OCI-LY7 (cell line): ENCODE measurements at regions not wholly inside any gene's neighbourhood (a gene's known extent, or its start where the extent isn't known, plus 50 kb on each side); places are given as distances from the start of the nearest gene placed in this dataset.
"Not testable (repeated sequence)": the region's sequence is repeated elsewhere in the genome, so short reads cannot be mapped to it uniquely, and the experiment has no call there.

ENCODE experiments used
- BruUV-seq: library from RNA; stranded (reverse); fragments of 400-500 nt; replicated peaks from 2 replicates; lab custom pipeline; 2021; lab: Mats Ljungman, UMichigan
- CTCF ChIA-PET: fragments of 300-600 bp; sonication (Branson Sonifier 250); formaldehyde crosslinking; loops from one replicate; lab custom pipeline; 2022; ENCODE audit warnings: antibody characterized with exemption; ENCODE audit not compliant: unreplicated experiment; lab: Charles Lee
- POLR2A ChIA-PET: fragments of 300-600 bp; sonication (Branson Sonifier 250); formaldehyde crosslinking; loops from one replicate; lab custom pipeline; 2022; ENCODE audit warnings: antibody characterized with exemption; lab: Charles Lee
- DNase-seq: peaks from one replicate; pipeline ENCODE4 v3.0.0-alpha.2; 2015; ENCODE audit warnings: low spot score
- H2AFZ ChIP-seq: fragments of 200-600 bp; sonication (generic), shearing (Covaris generic); 2 replicates; pipeline ENCODE4 v1.6.1; 2014; ENCODE audit warnings: mild to moderate bottlenecking, antibody characterized with exemption, low read length, moderate library complexity
- H3K27ac ChIP-seq: fragments of 200-600 bp; sonication (generic); 2 replicates; pipeline ENCODE4 v1.5.1; 2014; ENCODE audit warnings: mixed run types, low read depth, mild to moderate bottlenecking, moderate library complexity, low read length, inconsistent platforms; ENCODE audit not compliant: poor library complexity, severe bottlenecking
- H3K36me3 ChIP-seq: fragments of 200-600 bp; sonication (generic); 2 replicates; pipeline ENCODE4 v1.6.1; 2014; ENCODE audit warnings: mild to moderate bottlenecking, antibody characterized with exemption, low read length, moderate library complexity, mixed read lengths; ENCODE audit not compliant: insufficient read depth
- H3K4me1 ChIP-seq: fragments of 200-600 bp; sonication (generic); 2 replicates; pipeline ENCODE4 v1.5.1; 2014; ENCODE audit warnings: mild to moderate bottlenecking, low read length; ENCODE audit not compliant: insufficient read depth, poor library complexity, severe bottlenecking
- H3K4me2 ChIP-seq: fragments of 200-600 bp; sonication (generic); 2 replicates; pipeline ENCODE4 v1.6.1; 2014; ENCODE audit warnings: mild to moderate bottlenecking, low read length
- H3K4me3 ChIP-seq: fragments of 200-600 bp; sonication (generic); 2 replicates; pipeline ENCODE4 v1.5.1; 2014; ENCODE audit warnings: mild to moderate bottlenecking, low read depth, low read length; ENCODE audit not compliant: poor library complexity, severe bottlenecking
- H3K79me2 ChIP-seq: fragments of 200-600 bp; sonication (generic); 2 replicates; pipeline ENCODE4 v1.6.1; 2016; ENCODE audit warnings: low read depth, mild to moderate bottlenecking, low read length, moderate library complexity, mixed read lengths; ENCODE audit not compliant: insufficient read depth
- H3K9me2 ChIP-seq: fragments of 200-600 bp; sonication (generic); 2 replicates; pipeline ENCODE4 v1.6.1; 2016; ENCODE audit warnings: mild to moderate bottlenecking, low read length, mixed read lengths; ENCODE audit not compliant: insufficient read depth
- H3K9me3 ChIP-seq: fragments of 200-600 bp; sonication (generic); 2 replicates; pipeline ENCODE4 v1.6.1; 2014; ENCODE audit warnings: mild to moderate bottlenecking, mixed run types, low read length, mixed read lengths
- H4K20me1 ChIP-seq: fragments of 200-600 bp; sonication (generic); 2 replicates; pipeline ENCODE4 v1.6.1; 2014; ENCODE audit warnings: mild to moderate bottlenecking, antibody characterized with exemption, low read length, moderate library complexity, mixed read lengths; ENCODE audit not compliant: insufficient read depth
- intact Hi-C: fragments of 100-400 bp; cut with micrococcal nuclease; formaldehyde crosslinking; loops from one replicate; pipeline ENCODE4 v1.10.0; 2022; ENCODE audit not compliant: unreplicated experiment

GRCh38 chr21:27870755-27871154 lies 903.9 kb upstream of the ADAMTS5 start:
- DNase-seq, H3K36me3 ChIP-seq, BruUV-seq, H3K4me1 ChIP-seq, H3K4me3 ChIP-seq, H3K27ac ChIP-seq, H3K79me2 ChIP-seq, POLR2A ChIA-PET, H3K9me3 ChIP-seq, H4K20me1 ChIP-seq, H3K4me2 ChIP-seq, H3K9me2 ChIP-seq, CTCF ChIA-PET, intact Hi-C loops, H2AFZ ChIP-seq: not testable (repeated sequence)

- DNase-seq, H4K20me1 ChIP-seq, CTCF ChIA-PET, H2AFZ ChIP-seq, H3K36me3 ChIP-seq, H3K9me3 ChIP-seq, H3K4me2 ChIP-seq, H3K4me3 ChIP-seq, H3K9me2 ChIP-seq, intact Hi-C loops, BruUV-seq, POLR2A ChIA-PET, H3K27ac ChIP-seq, H3K79me2 ChIP-seq, H3K4me1 ChIP-seq: not testable (repeated sequence)
Measured at GRCh38 chr21:27860314-27860955, 893.5 kb upstream of the ADAMTS5 start.

GRCh38 chr21:27858053-27858825 lies 891.4 kb upstream of the ADAMTS5 start:
- H3K79me2 ChIP-seq, CTCF ChIA-PET, BruUV-seq, H3K4me1 ChIP-seq, H4K20me1 ChIP-seq, H3K36me3 ChIP-seq, H3K27ac ChIP-seq, H3K9me2 ChIP-seq, H3K4me2 ChIP-seq, H3K4me3 ChIP-seq, H3K9me3 ChIP-seq, POLR2A ChIA-PET, intact Hi-C loops, DNase-seq, H2AFZ ChIP-seq: not testable (repeated sequence)

- DNase-seq, H3K36me3 ChIP-seq, H3K27ac ChIP-seq, H2AFZ ChIP-seq, H3K9me3 ChIP-seq, intact Hi-C loops, CTCF ChIA-PET, H4K20me1 ChIP-seq, H3K79me2 ChIP-seq, H3K9me2 ChIP-seq, H3K4me2 ChIP-seq, H3K4me3 ChIP-seq, H3K4me1 ChIP-seq, BruUV-seq, POLR2A ChIA-PET: not testable (repeated sequence)
Measured at GRCh38 chr21:27856988-27857387, 890.1 kb upstream of the ADAMTS5 start.
